WERI-Rb-1 (cell line): ENCODE measurements at regions not wholly inside any gene's neighbourhood (a gene's known extent, or its start where the extent isn't known, plus 50 kb on each side); places are given as distances from the start of the nearest gene placed in this dataset.

Source experiments
- DNase-seq: peaks from one replicate; pipeline ENCODE4 v3.0.0-alpha.2; 2020
- H3K27ac ChIP-seq: fragments of 250-450 bp; sonication (Bioruptor Pico); 2 replicates; pipeline ENCODE4 v1.5.1; 2020; ENCODE audit warnings: mild to moderate bottlenecking, moderate library complexity
- H3K27me3 ChIP-seq: fragments of 250-450 bp; sonication (Bioruptor Pico); 2 replicates; pipeline ENCODE4 v1.5.1; 2021; ENCODE audit warnings: mild to moderate bottlenecking, low read depth, moderate library complexity; ENCODE audit not compliant: insufficient read depth, severe bottlenecking
- H3K36me3 ChIP-seq: fragments of 250-450 bp; sonication (Bioruptor Pico); 2 replicates; pipeline ENCODE4 v1.5.1; 2020; ENCODE audit warnings: mild to moderate bottlenecking, moderate library complexity
- H3K4me3 ChIP-seq: 2 replicates; pipeline ENCODE4 v1.5.1; 2011; ENCODE audit warnings: low read depth, mild to moderate bottlenecking, control low read depth, low read length
- H3K9me3 ChIP-seq: fragments of 250-450 bp; sonication (Bioruptor Pico); 2 replicates; pipeline ENCODE4 v1.5.1; 2021; ENCODE audit warnings: mild to moderate bottlenecking, moderate library complexity; ENCODE audit not compliant: severe bottlenecking
- TF ChIP-seq, protein P1 (sequence below): IDR thresholded peaks from 2 replicates; pipeline ENCODE4 v1.5.1; 2011; ENCODE audit warnings: low read depth, mild to moderate bottlenecking, control low read depth, inconsistent platforms, low read length

DNA sequence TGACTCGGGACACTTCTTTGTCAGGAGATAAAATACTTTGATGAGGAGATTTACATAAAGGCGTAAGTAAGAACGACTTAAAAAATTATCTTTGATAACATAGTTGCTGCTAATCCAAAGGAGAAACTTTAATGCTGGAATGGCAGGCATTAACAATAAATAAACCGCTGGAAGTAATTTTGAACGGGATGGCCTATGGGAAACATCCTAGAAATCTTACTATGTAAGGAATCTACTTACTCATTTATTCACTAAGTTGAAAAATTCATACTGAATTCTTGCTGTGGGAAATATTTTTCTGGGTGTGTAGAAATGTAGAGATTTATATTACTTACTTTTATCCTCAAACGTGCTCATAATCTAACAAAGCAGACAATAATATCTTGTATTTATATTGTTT, 425.7 kb upstream of the ZFP42 start:
- Histone ChIP-seq H3K4me3 (no peak overlapping the region), H3K9me3 (peaks cover 2% of the 10 kb centered on the region), H3K27ac (no peak overlapping the region), H3K27me3 (peaks cover 78% of the 10 kb centered on the region), H3K36me3 (no peaks in the 10 kb centered on the region)
- TF ChIP-seq, protein P1, sequence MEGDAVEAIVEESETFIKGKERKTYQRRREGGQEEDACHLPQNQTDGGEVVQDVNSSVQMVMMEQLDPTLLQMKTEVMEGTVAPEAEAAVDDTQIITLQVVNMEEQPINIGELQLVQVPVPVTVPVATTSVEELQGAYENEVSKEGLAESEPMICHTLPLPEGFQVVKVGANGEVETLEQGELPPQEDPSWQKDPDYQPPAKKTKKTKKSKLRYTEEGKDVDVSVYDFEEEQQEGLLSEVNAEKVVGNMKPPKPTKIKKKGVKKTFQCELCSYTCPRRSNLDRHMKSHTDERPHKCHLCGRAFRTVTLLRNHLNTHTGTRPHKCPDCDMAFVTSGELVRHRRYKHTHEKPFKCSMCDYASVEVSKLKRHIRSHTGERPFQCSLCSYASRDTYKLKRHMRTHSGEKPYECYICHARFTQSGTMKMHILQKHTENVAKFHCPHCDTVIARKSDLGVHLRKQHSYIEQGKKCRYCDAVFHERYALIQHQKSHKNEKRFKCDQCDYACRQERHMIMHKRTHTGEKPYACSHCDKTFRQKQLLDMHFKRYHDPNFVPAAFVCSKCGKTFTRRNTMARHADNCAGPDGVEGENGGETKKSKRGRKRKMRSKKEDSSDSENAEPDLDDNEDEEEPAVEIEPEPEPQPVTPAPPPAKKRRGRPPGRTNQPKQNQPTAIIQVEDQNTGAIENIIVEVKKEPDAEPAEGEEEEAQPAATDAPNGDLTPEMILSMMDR: no peak
- no peak for DNase-seq

DNA sequence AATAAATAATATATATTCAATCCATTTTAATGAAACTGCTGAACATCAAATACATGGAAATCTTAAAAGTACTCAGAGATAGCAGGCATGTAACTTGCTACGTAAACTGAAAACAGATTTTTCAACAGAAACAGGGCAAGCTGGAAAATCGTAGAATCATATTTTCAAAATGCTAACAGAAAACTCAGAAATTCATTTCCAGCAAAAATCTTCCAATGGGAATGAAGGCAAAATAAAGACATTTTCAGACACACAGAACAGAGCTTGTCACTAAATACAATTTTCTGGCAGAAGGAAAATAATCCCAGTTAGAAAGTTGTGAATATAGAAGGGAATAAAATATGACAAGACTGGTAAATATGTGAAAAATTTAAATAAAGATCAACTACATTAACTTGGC, 419.9 kb upstream of the ZFP42 start:
- no peaks in the 10 kb centered on the region for H3K36me3 ChIP-seq
- H3K27me3 ChIP-seq: peaks cover 79% of the 10 kb centered on the region
- H3K4me3 ChIP-seq: no peak overlapping the region
- no peak overlapping the region for H3K27ac ChIP-seq
- DNase-seq: no peak
- peaks cover 2% of the 10 kb centered on the region for H3K9me3 ChIP-seq
- TF ChIP-seq, protein P1: no peak

DNA sequence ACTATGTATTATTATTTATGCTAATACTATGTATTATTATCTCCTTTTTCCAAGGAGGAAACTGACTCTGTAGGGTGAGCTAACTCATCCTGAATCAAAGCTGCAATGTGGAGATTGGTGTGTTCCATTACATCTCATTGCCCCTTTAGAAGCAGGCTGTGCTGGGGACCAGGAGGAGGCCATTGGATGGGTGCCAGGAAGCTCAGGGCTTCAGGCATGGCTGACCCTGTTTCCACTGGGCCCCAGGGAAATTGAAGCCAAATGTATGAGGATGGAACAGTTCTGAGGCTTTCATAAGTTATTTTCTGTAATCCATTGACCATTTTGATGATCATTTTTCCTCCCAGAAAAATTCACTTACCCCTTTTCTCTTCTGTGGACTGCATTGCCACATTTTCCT, 418.8 kb upstream of the ZFP42 start:
- peaks cover 2% of the 10 kb centered on the region for H3K9me3 ChIP-seq
- no peak for DNase-seq

DNA sequence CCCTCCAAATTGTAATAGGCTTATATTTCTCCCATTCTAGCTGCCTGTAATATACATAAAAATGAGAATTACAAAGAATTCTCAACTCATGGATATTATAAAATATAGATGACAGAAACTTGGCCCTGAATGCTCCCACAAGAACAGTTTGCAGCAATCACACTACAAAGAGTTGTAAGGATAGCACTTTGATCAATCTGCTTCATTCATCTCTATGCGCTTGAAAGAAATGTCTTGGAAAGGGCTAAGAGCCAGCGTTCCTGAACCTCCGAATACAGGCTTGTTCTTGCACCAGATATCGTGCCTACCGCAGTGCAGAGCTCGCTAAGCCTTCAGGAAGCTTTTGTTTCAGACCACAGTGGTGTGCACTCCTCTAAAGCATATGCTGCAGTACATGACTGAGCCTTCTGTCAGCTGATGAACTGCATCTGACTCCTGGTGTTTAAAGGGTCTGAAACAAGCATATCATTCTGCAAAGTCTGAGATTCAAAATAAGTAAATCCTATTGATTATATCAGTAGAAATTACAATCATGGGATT, 417.6 kb upstream of the ZFP42 start:
- Histone ChIP-seq H3K9me3 (peaks cover 2% of the 10 kb centered on the region), H3K27ac (no peak overlapping the region), H3K4me3 (no peak overlapping the region), H3K36me3 (no peaks in the 10 kb centered on the region), H3K27me3 (peaks cover 79% of the 10 kb centered on the region)
- DNase-seq: no peak
- TF ChIP-seq, protein P1: no peak

More for the DNA sequence above, 418.8 kb upstream of the ZFP42 start:
- Histone ChIP-seq H3K27me3 (peaks cover 79% of the 10 kb centered on the region), H3K36me3 (no peaks in the 10 kb centered on the region), H3K27ac (no peak overlapping the region), H3K4me3 (no peak overlapping the region)
- TF ChIP-seq, protein P1: no peak

DNA sequence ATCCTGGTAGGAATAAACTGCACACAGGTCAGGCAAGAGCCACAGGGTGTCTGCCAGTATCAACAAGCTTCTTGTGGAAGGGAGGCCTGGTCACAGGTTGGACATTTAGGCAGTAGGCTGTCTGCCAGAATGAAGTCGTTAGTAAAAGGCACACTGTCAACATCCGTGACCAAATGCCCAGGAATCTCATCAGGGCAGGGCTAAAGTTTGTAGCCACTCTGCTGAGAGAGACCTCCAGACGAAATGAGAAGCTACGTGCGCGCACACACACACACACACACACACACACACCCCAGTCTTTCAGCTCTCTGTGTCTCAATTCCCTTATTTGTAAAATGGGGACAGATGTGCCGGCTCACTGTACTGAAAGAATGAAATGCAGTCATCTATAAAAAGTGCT, 408.7 kb upstream of the ZFP42 start:
- Histone ChIP-seq H3K36me3 (no peaks in the 10 kb centered on the region), H3K27ac (no peak overlapping the region), H3K27me3 (peaks cover 68% of the 10 kb centered on the region), H3K9me3 (no peaks in the 10 kb centered on the region), H3K4me3 (no peak overlapping the region)
- no peak for DNase-seq
- TF ChIP-seq, protein P1: no peak

DNA sequence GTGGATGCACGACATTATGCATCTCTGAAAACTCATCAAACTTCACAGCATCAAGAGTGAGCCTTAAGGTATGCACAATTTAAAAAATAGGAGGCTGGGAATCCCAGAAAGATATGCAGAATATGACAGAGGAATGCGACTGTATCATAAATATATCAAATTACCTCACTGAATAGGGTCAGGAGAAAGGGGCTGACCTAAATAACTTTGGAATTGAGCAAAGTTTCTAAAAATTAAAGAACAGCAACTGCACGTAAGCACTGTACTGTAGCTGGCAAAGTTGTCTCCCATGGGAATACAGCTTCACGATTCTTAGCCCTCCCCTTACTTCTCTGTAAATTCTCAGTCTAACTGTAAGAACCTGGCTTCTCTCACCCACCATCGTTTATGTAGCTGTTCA, 397.4 kb upstream of the ZFP42 start:
- Histone ChIP-seq H3K36me3 (no peaks in the 10 kb centered on the region), H3K27me3 (peaks cover 65% of the 10 kb centered on the region), H3K4me3 (no peak overlapping the region), H3K27ac (no peak overlapping the region), H3K9me3 (no peaks in the 10 kb centered on the region)
- TF ChIP-seq, protein P1: no peak
- DNase-seq: no peak
